ENCODE measurements at regions not wholly inside any gene's neighbourhood (a gene's known extent, or its start where the extent isn't known, plus 50 kb on each side); places are given as distances from the start of the nearest gene placed in this dataset.

DNA sequence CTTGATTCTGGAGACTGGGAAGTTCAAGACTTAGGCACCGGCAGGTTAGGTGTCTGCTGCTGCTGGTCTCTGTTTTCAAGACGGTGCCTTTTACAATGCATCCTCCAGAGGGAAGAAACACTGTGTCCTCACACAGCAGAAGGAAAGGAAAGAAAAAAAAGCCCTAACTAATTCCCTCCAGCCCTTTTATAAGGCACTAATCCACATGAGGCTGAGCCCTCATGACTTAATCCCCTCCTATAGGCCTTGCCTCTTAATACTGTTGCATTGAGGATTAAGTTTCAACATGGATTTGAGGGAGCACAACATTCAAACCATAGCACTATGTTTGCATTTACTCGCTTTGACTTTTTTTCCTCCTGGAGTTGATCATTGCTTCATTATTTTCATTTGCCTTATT, 585.9 kb downstream of the TLR4 start:
- TF ChIP-seq, protein P1, sequence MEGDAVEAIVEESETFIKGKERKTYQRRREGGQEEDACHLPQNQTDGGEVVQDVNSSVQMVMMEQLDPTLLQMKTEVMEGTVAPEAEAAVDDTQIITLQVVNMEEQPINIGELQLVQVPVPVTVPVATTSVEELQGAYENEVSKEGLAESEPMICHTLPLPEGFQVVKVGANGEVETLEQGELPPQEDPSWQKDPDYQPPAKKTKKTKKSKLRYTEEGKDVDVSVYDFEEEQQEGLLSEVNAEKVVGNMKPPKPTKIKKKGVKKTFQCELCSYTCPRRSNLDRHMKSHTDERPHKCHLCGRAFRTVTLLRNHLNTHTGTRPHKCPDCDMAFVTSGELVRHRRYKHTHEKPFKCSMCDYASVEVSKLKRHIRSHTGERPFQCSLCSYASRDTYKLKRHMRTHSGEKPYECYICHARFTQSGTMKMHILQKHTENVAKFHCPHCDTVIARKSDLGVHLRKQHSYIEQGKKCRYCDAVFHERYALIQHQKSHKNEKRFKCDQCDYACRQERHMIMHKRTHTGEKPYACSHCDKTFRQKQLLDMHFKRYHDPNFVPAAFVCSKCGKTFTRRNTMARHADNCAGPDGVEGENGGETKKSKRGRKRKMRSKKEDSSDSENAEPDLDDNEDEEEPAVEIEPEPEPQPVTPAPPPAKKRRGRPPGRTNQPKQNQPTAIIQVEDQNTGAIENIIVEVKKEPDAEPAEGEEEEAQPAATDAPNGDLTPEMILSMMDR (IDR thresholded peaks at IDR 0.05; ENCODE audit: low read length): no peak
- TF ChIP-seq EZH2 (IDR thresholded peaks at IDR 0.05; ENCODE audit: borderline replicate concordance, low read length): no peak

All from OCI-LY1 (cell line).